ENCODE measurements at regions not wholly inside any gene's neighbourhood (a gene's known extent, or its start where the extent isn't known, plus 50 kb on each side); places are given as distances from the start of the nearest gene placed in this dataset.

DNA sequence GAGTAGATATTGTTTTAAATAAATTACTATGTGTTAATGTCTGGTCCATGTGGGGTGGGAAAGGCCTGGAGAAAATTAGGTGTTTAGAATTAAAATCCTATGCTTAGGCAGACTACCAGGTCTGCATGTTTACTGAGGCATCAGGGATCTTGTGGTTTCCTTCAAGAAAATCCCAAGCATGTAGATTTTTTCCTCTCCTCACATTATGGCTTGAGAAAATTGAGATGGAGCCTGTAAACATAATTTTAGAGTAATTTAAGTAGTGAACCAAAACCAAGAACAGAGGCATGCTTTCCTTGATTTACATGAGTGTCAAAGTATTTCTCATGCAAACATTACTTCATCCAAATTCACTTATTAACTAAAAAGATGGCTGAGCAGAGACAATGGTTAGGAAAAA lies 823.7 kb downstream of the AACS start:
- Histone ChIP-seq H3K9ac (ENCODE audit: low read depth, low read length, poor library complexity) (no peak overlapping the region), H3K4me1 (ENCODE audit: control insufficient read depth in 2 of 2, insufficient read depth in 1 of 2, low read depth in 1 of 2, low read length in 2 of 2) (peaks cover 0 to 10% of the 10 kb centered on the region in 2 donors), H3K9me3 (replicated peaks in 1 of 2; ENCODE audit: control insufficient read depth in 2 of 2, insufficient read depth in 1 of 2, low read depth in 1 of 2, low read length in 2 of 2) (peaks cover 0 to 3% of the 10 kb centered on the region in 2 donors), H2BK5ac (ENCODE audit: low read length) (no peak overlapping the region), H2BK15ac (ENCODE audit: low read length) (no peak overlapping the region), H3K4me2 (ENCODE audit: insufficient read depth, low read length, poor library complexity, severe bottlenecking) (no peak overlapping the region), H3K79me1 (ENCODE audit: low read depth, low read length) (no peaks in the 10 kb centered on the region), H4K8ac (ENCODE audit: low read depth, low read length) (no peak overlapping the region), H3K4ac (ENCODE audit: low read length) (no peak overlapping the region), H4K91ac (ENCODE audit: low read depth, low read length, poor library complexity) (no peak overlapping the region), H2AFZ (ENCODE audit: low read length) (no peak overlapping the region), H3K18ac (ENCODE audit: low read length) (no peak overlapping the region), H2AK5ac (ENCODE audit: low read depth, low read length) (no peak overlapping the region), H3K14ac (ENCODE audit: low read length) (no peak overlapping the region), H3K36me3 (replicated peaks in 1 of 2; ENCODE audit: control insufficient read depth in 2 of 2, insufficient read depth in 2 of 2, low read length in 2 of 2) (no peaks in the 10 kb centered on the region), H3K27me3 (ENCODE audit: control insufficient read depth in 3 of 3, insufficient read depth in 3 of 3, low read depth in 1 of 3, low read length in 3 of 3) (no peaks in the 10 kb centered on the region), H2BK12ac (ENCODE audit: low read length) (no peak overlapping the region), H3K23ac (ENCODE audit: low read depth, low read length, poor library complexity) (no peak overlapping the region), H2BK120ac (ENCODE audit: low read depth, low read length) (no peak overlapping the region), H3K4me3 (ENCODE audit: low read length in 2 of 2) (no peak overlapping the region), H3K27ac (replicated peaks; ENCODE audit: low read length) (no peak overlapping the region)
- no peak for DNase-seq (ENCODE audit: low spot score)

DNA sequence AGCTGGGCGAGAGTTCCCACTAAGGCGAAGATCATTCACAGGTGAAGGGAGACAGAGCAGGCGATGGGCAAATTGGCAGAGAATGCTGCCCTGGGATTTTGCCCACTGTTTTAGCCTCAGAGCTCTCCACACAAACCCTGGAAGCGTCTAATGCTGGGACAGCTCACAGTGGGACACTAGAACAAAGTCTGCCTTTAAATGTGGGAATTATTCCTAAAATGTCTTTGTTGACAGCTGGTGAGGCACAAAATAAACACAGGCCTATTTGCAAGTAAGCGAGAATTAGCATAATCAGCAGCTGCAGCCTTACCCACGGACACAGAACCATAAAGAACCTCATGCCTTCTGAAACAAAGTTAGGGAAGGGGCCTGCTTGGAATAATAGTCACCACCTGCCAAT lies 824.5 kb downstream of the AACS start:
- Histone ChIP-seq H2BK120ac (ENCODE audit: low read depth, low read length) (no peak overlapping the region), H2BK12ac (ENCODE audit: low read length) (no peak overlapping the region), H3K18ac (ENCODE audit: low read length) (no peak overlapping the region), H2BK15ac (ENCODE audit: low read length) (no peak overlapping the region), H2BK5ac (ENCODE audit: low read length) (no peak overlapping the region), H2AK5ac (ENCODE audit: low read depth, low read length) (no peak overlapping the region), H4K91ac (ENCODE audit: low read depth, low read length, poor library complexity) (no peak overlapping the region), H3K79me1 (ENCODE audit: low read depth, low read length) (no peaks in the 10 kb centered on the region), H3K4ac (ENCODE audit: low read length) (no peak overlapping the region), H3K36me3 (replicated peaks in 1 of 2; ENCODE audit: control insufficient read depth in 2 of 2, insufficient read depth in 2 of 2, low read length in 2 of 2) (no peaks in the 10 kb centered on the region), H3K14ac (ENCODE audit: low read length) (no peak overlapping the region), H3K27me3 (ENCODE audit: control insufficient read depth in 3 of 3, insufficient read depth in 3 of 3, low read depth in 1 of 3, low read length in 3 of 3) (no peaks in the 10 kb centered on the region), H3K4me3 (ENCODE audit: low read length in 2 of 2) (no peak overlapping the region), H3K4me2 (ENCODE audit: insufficient read depth, low read length, poor library complexity, severe bottlenecking) (no peak overlapping the region), H3K23ac (ENCODE audit: low read depth, low read length, poor library complexity) (no peak overlapping the region), H4K8ac (ENCODE audit: low read depth, low read length) (no peak overlapping the region), H3K27ac (replicated peaks; ENCODE audit: low read length) (no peak overlapping the region), H3K9ac (ENCODE audit: low read depth, low read length, poor library complexity) (no peak overlapping the region), H3K4me1 (ENCODE audit: control insufficient read depth in 2 of 2, insufficient read depth in 1 of 2, low read depth in 1 of 2, low read length in 2 of 2) (peaks cover 0 to 10% of the 10 kb centered on the region in 2 donors), H3K9me3 (replicated peaks in 1 of 2; ENCODE audit: control insufficient read depth in 2 of 2, insufficient read depth in 1 of 2, low read depth in 1 of 2, low read length in 2 of 2) (peaks cover 0 to 3% of the 10 kb centered on the region in 2 donors), H2AFZ (ENCODE audit: low read length) (no peak overlapping the region)
- no peak for DNase-seq (ENCODE audit: low spot score)
- no CpG with 5 or more reads among the region's 6 CpGs for WGBS, 2 donors (ENCODE audit: extremely low coverage in 2 of 2, insufficient read length in 2 of 2, insufficient replicate concordance in 1 of 2)

DNA sequence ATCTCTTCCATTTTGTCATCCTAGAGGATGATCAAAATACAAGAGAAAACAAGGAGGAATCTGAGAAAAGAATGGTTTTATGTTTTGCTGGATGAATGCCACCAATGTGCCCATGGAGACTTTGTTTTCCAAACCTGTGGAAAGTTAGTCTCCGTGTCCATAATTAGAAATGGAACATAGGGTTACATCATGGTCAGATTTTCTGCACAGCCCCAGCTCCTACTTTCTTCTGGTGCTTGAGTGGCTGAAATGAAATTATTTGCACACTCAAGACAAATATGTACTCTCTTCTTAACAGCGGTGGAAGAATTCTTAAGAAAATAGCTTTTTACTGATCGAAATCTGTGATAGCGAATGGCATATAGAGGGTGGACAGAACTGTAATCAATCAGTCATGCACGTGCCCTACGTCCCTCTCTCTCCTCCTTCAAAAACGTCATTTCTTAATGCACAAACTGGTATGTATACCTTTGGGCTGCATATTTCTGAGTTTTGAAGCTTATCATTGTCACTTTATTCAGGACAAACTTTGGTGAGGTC lies 825.2 kb downstream of the AACS start:
- no peak for DNase-seq (ENCODE audit: low spot score)
- H3K27me3 ChIP-seq (ENCODE audit: control insufficient read depth in 3 of 3, insufficient read depth in 3 of 3, low read depth in 1 of 3, low read length in 3 of 3): no peaks in the 10 kb centered on the region
- no peak overlapping the region for H2BK5ac ChIP-seq (ENCODE audit: low read length)
- no peak overlapping the region for H4K8ac ChIP-seq (ENCODE audit: low read depth, low read length)
- no peak overlapping the region for H3K4me3 ChIP-seq (ENCODE audit: low read length in 2 of 2)
- no peak overlapping the region for H3K4ac ChIP-seq (ENCODE audit: low read length)
- H2BK120ac ChIP-seq (ENCODE audit: low read depth, low read length): no peak overlapping the region
- H3K79me1 ChIP-seq (ENCODE audit: low read depth, low read length): no peaks in the 10 kb centered on the region
- H3K23ac ChIP-seq (ENCODE audit: low read depth, low read length, poor library complexity): no peak overlapping the region
- H3K14ac ChIP-seq (ENCODE audit: low read length): no peak overlapping the region
- H4K91ac ChIP-seq (ENCODE audit: low read depth, low read length, poor library complexity): no peak overlapping the region
- peaks cover 0 to 10% of the 10 kb centered on the region in 2 donors for H3K4me1 ChIP-seq (ENCODE audit: control insufficient read depth in 2 of 2, insufficient read depth in 1 of 2, low read depth in 1 of 2, low read length in 2 of 2)
- H3K9me3 ChIP-seq (replicated peaks in 1 of 2; ENCODE audit: control insufficient read depth in 2 of 2, insufficient read depth in 1 of 2, low read depth in 1 of 2, low read length in 2 of 2): peaks cover 0 to 3% of the 10 kb centered on the region in 2 donors
- H3K18ac ChIP-seq (ENCODE audit: low read length): no peak overlapping the region
- no peak overlapping the region for H2AFZ ChIP-seq (ENCODE audit: low read length)
- H2BK15ac ChIP-seq (ENCODE audit: low read length): no peak overlapping the region
- no peak overlapping the region for H3K27ac ChIP-seq (replicated peaks; ENCODE audit: low read length)
- no peak overlapping the region for H2AK5ac ChIP-seq (ENCODE audit: low read depth, low read length)
- no peak overlapping the region for H3K9ac ChIP-seq (ENCODE audit: low read depth, low read length, poor library complexity)
- no peak overlapping the region for H2BK12ac ChIP-seq (ENCODE audit: low read length)
- no CpG with 5 or more reads among the region's 7 CpGs for WGBS, 2 donors (ENCODE audit: extremely low coverage in 2 of 2, insufficient read length in 2 of 2, insufficient replicate concordance in 1 of 2)
- H3K4me2 ChIP-seq (ENCODE audit: insufficient read depth, low read length, poor library complexity, severe bottlenecking): no peak overlapping the region
- no peaks in the 10 kb centered on the region for H3K36me3 ChIP-seq (replicated peaks in 1 of 2; ENCODE audit: control insufficient read depth in 2 of 2, insufficient read depth in 2 of 2, low read length in 2 of 2)

DNA sequence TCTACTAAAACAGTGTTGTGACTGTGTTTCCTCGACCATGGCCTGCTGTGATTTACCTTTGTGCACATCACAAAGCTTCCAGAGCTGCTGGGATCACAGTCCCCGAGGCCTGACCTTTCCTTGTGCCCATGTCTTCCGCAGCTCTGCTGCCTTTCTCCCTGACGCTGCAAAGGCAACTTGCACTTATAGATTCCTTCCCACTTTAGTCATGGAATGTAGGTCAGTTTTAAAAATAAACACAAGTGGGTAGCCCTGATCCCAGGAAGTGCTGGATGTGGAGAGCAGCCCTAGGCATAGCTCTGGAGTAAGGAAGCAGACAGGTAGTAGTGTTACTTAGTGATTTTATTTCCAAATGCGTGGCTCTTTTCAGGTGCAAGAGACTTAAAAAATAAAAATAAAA lies 825.7 kb downstream of the AACS start:
- Histone ChIP-seq H3K79me1 (ENCODE audit: low read depth, low read length) (no peaks in the 10 kb centered on the region), H2AK5ac (ENCODE audit: low read depth, low read length) (no peak overlapping the region), H2BK5ac (ENCODE audit: low read length) (no peak overlapping the region), H2BK15ac (ENCODE audit: low read length) (no peak overlapping the region), H3K27ac (replicated peaks; ENCODE audit: low read length) (peak overlapping the region; percentile 3), H4K8ac (ENCODE audit: low read depth, low read length) (no peak overlapping the region), H3K4me3 (ENCODE audit: low read length in 2 of 2) (no peak overlapping the region), H3K18ac (ENCODE audit: low read length) (no peak overlapping the region), H2BK12ac (ENCODE audit: low read length) (no peak overlapping the region), H3K23ac (ENCODE audit: low read depth, low read length, poor library complexity) (no peak overlapping the region), H3K9ac (ENCODE audit: low read depth, low read length, poor library complexity) (no peak overlapping the region), H4K91ac (ENCODE audit: low read depth, low read length, poor library complexity) (no peak overlapping the region), H3K36me3 (replicated peaks in 1 of 2; ENCODE audit: control insufficient read depth in 2 of 2, insufficient read depth in 2 of 2, low read length in 2 of 2) (no peaks in the 10 kb centered on the region), H3K4ac (ENCODE audit: low read length) (no peak overlapping the region), H3K27me3 (ENCODE audit: control insufficient read depth in 3 of 3, insufficient read depth in 3 of 3, low read depth in 1 of 3, low read length in 3 of 3) (no peaks in the 10 kb centered on the region), H3K14ac (ENCODE audit: low read length) (no peak overlapping the region), H3K4me1 (ENCODE audit: control insufficient read depth in 2 of 2, insufficient read depth in 1 of 2, low read depth in 1 of 2, low read length in 2 of 2) (peaks cover 0 to 10% of the 10 kb centered on the region in 2 donors), H3K4me2 (ENCODE audit: insufficient read depth, low read length, poor library complexity, severe bottlenecking) (no peak overlapping the region), H2BK120ac (ENCODE audit: low read depth, low read length) (no peak overlapping the region), H3K9me3 (replicated peaks in 1 of 2; ENCODE audit: control insufficient read depth in 2 of 2, insufficient read depth in 1 of 2, low read depth in 1 of 2, low read length in 2 of 2) (peaks cover 0 to 3% of the 10 kb centered on the region in 2 donors), H2AFZ (ENCODE audit: low read length) (no peak overlapping the region)
- no peak for DNase-seq (ENCODE audit: low spot score)
- no CpG with 5 or more reads among the region's 5 CpGs for WGBS, 2 donors (ENCODE audit: extremely low coverage in 2 of 2, insufficient read length in 2 of 2, insufficient replicate concordance in 1 of 2)
